ENCODE measurements at regions not wholly inside any gene's neighbourhood (a gene's known extent, or its start where the extent isn't known, plus 50 kb on each side); places are given as distances from the start of the nearest gene placed in this dataset.

DNA sequence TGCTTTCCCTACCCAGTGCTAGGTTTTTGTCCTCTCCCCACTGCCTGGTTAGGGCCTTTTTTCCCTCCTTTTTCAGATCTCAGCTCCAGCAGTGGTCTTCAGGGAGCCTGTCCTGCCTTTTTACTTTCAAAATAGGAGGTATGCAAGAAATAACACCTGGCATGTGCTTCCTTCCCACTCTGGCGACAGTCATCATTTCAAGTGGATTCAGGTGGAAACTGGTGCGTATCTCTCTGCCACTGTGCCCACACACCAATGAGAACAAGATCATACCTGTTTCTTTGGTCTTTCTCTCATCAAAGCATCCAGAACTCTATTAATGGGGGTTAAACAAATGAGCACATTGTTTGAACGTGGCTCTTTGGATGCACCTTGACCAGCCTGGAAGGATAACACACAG, 95.7 kb upstream of the GGTLC1 start:
- no peak overlapping the region for H3K4me3 ChIP-seq
- DNase-seq (ENCODE audit: low read depth in 1 of 2, low spot score in 1 of 2) (no peak), ATAC-seq (no peak), FAIRE-seq (no peak)
- no peak overlapping the region for H3K27ac ChIP-seq
- H3K9me3 ChIP-seq = no peaks in the 10 kb centered on the region
- no peak overlapping the region for H3K4me2 ChIP-seq
- POLR2A ChIA-PET = no interaction called here
- H3K4me1 ChIP-seq = no peaks in the 10 kb centered on the region
- WGBS (ENCODE audit: missing lambda C conversion rate) = 39% methylated on average over 3 of the region's 3 CpGs
- CTCF ChIA-PET = no interaction called here
- no peak for TF ChIP-seq CBX2 (IDR thresholded peaks at IDR 0.05; ENCODE audit: borderline replicate concordance, low read depth)
- TF ChIP-seq, protein P1, sequence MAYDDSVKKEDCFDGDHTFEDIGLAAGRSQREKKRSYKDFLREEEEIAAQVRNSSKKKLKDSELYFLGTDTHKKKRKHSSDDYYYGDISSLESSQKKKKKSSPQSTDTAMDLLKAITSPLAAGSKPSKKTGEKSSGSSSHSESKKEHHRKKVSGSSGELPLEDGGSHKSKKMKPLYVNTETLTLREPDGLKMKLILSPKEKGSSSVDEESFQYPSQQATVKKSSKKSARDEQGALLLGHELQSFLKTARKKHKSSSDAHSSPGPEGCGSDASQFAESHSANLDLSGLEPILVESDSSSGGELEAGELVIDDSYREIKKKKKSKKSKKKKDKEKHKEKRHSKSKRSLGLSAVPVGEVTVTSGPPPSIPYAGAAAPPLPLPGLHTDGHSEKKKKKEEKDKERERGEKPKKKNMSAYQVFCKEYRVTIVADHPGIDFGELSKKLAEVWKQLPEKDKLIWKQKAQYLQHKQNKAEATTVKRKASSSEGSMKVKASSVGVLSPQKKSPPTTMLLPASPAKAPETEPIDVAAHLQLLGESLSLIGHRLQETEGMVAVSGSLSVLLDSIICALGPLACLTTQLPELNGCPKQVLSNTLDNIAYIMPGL (CRISPR knock-in tag; IDR thresholded peaks at IDR 0.05; ENCODE audit: borderline replicate concordance) = no peak
- TF ChIP-seq, protein P2, sequence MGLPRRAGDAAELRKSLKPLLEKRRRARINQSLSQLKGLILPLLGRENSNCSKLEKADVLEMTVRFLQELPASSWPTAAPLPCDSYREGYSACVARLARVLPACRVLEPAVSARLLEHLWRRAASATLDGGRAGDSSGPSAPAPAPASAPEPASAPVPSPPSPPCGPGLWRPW (IDR thresholded peaks at IDR 0.05) = no peak

DNA sequence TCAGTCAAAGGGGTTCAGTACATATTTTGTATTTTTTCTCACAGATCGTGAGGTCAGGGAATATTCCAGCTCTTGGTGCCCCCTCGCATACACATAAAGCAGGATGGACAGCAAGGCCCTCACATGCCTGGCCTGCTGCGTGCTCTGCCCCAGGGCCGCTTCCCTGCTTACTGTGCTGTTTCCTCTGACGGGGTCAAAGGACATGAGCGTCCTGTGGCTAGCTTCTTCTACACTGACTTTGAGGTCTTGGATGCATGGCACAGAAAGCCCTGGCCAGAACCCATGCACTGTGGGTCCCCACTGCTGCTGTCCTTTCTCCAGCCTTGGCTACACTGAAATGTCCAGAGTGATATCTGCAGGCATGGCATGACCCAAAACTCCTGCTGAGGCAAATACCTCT, 92.5 kb upstream of the GGTLC1 start:
- H3K27ac ChIP-seq = no peak overlapping the region

More for the DNA sequence above, 92.5 kb upstream of the GGTLC1 start:
- CTCF ChIA-PET = interaction anchor here (1.1 to 1.3 kb wide), 3 partner anchors 13 to 53 kb away, joined by 3 to 5 read pairs (median 4); no protein-coding TSS in a partner anchor
- WGBS (ENCODE audit: missing lambda C conversion rate) = 82% methylated on average over 6 of the region's 6 CpGs
- Histone ChIP-seq H3K4me2 (no peak overlapping the region), H3K4me3 (no peak overlapping the region), H3K4me1 (no peaks in the 10 kb centered on the region), H3K9me3 (no peaks in the 10 kb centered on the region)
- FAIRE-seq = no peak
- TF ChIP-seq NR3C1 (IDR thresholded peaks at IDR 0.05) = no peak
- TF ChIP-seq HOXA7 (CRISPR knock-in tag; IDR thresholded peaks at IDR 0.05) = no peak
- no peak for TF ChIP-seq EP300 (IDR thresholded peaks at IDR 0.05)
- TF ChIP-seq ZSCAN20 (CRISPR knock-in tag; IDR thresholded peaks at IDR 0.05) = no peak
- TF ChIP-seq FOSL2 (IDR thresholded peaks at IDR 0.05) = no peak
- no peak for TF ChIP-seq FOSL2 (CRISPR knock-in tag; IDR thresholded peaks at IDR 0.05)
- TF ChIP-seq, protein P3, sequence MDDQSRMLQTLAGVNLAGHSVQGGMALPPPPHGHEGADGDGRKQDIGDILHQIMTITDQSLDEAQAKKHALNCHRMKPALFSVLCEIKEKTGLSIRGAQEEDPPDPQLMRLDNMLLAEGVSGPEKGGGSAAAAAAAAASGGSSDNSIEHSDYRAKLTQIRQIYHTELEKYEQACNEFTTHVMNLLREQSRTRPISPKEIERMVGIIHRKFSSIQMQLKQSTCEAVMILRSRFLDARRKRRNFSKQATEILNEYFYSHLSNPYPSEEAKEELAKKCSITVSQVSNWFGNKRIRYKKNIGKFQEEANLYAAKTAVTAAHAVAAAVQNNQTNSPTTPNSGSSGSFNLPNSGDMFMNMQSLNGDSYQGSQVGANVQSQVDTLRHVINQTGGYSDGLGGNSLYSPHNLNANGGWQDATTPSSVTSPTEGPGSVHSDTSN (IDR thresholded peaks at IDR 0.05) = no peak
- no peak for TF ChIP-seq BHLHE40 (IDR thresholded peaks at IDR 0.05; ENCODE audit: low read depth, low read length)
- TF ChIP-seq HDAC2 (IDR thresholded peaks at IDR 0.05) = no peak
- no peak for TF ChIP-seq ZNF302 (CRISPR knock-in tag; IDR thresholded peaks at IDR 0.05)
- TF ChIP-seq, protein P4, sequence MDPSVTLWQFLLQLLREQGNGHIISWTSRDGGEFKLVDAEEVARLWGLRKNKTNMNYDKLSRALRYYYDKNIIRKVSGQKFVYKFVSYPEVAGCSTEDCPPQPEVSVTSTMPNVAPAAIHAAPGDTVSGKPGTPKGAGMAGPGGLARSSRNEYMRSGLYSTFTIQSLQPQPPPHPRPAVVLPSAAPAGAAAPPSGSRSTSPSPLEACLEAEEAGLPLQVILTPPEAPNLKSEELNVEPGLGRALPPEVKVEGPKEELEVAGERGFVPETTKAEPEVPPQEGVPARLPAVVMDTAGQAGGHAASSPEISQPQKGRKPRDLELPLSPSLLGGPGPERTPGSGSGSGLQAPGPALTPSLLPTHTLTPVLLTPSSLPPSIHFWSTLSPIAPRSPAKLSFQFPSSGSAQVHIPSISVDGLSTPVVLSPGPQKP (IDR thresholded peaks at IDR 0.05; ENCODE audit: low read depth, low read length) = no peak
- no peak for TF ChIP-seq FOSB (CRISPR knock-in tag; IDR thresholded peaks at IDR 0.05)
- TF ChIP-seq RAD21 (conservative IDR thresholded peaks at IDR 0.05 in 1 of 2, IDR thresholded peaks at IDR 0.05 in 1 of 2) = no peak
- no peak for TF ChIP-seq KDM5A (IDR thresholded peaks at IDR 0.05)
- no peak for TF ChIP-seq RNF2 (IDR thresholded peaks at IDR 0.05; ENCODE audit: borderline replicate concordance, low read depth)
- TF ChIP-seq ESRRA (IDR thresholded peaks at IDR 0.05; ENCODE audit: borderline replicate concordance, low read length) = no peak
- TF ChIP-seq, protein P5, sequence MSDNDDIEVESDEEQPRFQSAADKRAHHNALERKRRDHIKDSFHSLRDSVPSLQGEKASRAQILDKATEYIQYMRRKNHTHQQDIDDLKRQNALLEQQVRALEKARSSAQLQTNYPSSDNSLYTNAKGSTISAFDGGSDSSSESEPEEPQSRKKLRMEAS (IDR thresholded peaks at IDR 0.05) = no peak
- no peak for TF ChIP-seq HEYL (CRISPR knock-in tag; IDR thresholded peaks at IDR 0.05)
- no peak for TF ChIP-seq FOXS1 (CRISPR knock-in tag; IDR thresholded peaks at IDR 0.05)
- TF ChIP-seq HOXB13 (CRISPR knock-in tag; IDR thresholded peaks at IDR 0.05; ENCODE audit: low read depth) = no peak
- TF ChIP-seq, protein P6, sequence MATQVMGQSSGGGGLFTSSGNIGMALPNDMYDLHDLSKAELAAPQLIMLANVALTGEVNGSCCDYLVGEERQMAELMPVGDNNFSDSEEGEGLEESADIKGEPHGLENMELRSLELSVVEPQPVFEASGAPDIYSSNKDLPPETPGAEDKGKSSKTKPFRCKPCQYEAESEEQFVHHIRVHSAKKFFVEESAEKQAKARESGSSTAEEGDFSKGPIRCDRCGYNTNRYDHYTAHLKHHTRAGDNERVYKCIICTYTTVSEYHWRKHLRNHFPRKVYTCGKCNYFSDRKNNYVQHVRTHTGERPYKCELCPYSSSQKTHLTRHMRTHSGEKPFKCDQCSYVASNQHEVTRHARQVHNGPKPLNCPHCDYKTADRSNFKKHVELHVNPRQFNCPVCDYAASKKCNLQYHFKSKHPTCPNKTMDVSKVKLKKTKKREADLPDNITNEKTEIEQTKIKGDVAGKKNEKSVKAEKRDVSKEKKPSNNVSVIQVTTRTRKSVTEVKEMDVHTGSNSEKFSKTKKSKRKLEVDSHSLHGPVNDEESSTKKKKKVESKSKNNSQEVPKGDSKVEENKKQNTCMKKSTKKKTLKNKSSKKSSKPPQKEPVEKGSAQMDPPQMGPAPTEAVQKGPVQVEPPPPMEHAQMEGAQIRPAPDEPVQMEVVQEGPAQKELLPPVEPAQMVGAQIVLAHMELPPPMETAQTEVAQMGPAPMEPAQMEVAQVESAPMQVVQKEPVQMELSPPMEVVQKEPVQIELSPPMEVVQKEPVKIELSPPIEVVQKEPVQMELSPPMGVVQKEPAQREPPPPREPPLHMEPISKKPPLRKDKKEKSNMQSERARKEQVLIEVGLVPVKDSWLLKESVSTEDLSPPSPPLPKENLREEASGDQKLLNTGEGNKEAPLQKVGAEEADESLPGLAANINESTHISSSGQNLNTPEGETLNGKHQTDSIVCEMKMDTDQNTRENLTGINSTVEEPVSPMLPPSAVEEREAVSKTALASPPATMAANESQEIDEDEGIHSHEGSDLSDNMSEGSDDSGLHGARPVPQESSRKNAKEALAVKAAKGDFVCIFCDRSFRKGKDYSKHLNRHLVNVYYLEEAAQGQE (IDR thresholded peaks at IDR 0.05) = no peak
- DNase-seq (ENCODE audit: low read depth in 1 of 2, low spot score in 1 of 2) = no peak
- POLR2A ChIA-PET = no interaction called here
- ATAC-seq = no peak

Measured in A549 (cell line).